ENCODE measurements at regions not wholly inside any gene's neighbourhood (a gene's known extent, or its start where the extent isn't known, plus 50 kb on each side); places are given as distances from the start of the nearest gene placed in this dataset.
A peak's percentile ranks its signal among the peaks of the same experiment; 100 is the strongest.

DNA sequence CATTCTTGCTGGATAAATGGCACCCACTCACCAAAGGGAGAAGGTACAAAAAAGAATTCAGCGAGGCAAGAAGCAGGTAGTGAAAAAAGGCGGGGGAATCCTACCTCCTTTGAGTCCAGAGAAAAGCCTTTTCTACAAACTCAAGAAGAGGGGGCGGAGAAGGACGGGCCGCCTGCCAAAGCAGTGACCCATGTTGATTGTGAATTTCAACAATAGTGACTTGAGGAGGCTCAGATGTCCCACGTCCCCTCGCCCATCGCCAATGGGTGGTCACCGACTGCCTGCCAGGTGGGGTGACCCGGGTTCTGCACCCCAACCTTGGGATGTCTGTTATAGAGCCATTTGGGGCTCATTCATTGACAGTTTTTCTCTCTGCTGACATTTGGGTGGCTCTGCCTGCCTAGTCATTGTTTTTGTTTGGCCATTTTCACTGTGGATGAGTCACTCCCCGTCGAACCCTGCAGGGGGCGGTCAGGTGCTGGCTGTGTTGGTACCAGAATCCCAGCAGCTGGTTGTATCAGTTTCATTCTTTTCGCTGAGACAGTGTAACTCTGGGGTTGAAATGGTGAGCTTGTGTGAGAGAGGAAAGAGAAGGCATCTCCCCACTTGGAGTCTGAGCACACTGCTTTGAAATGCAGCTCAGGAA is 163.4 kb upstream of the NCAM1 start:
- no peaks in the 10 kb centered on the region for H3K9me3 Mint-ChIP-seq
- TF ChIP-seq, protein P1, sequence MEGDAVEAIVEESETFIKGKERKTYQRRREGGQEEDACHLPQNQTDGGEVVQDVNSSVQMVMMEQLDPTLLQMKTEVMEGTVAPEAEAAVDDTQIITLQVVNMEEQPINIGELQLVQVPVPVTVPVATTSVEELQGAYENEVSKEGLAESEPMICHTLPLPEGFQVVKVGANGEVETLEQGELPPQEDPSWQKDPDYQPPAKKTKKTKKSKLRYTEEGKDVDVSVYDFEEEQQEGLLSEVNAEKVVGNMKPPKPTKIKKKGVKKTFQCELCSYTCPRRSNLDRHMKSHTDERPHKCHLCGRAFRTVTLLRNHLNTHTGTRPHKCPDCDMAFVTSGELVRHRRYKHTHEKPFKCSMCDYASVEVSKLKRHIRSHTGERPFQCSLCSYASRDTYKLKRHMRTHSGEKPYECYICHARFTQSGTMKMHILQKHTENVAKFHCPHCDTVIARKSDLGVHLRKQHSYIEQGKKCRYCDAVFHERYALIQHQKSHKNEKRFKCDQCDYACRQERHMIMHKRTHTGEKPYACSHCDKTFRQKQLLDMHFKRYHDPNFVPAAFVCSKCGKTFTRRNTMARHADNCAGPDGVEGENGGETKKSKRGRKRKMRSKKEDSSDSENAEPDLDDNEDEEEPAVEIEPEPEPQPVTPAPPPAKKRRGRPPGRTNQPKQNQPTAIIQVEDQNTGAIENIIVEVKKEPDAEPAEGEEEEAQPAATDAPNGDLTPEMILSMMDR (conservative IDR thresholded peaks at IDR 0.05) = peak; percentile 60
- peaks cover 48% of the 10 kb centered on the region for H3K4me1 Mint-ChIP-seq
- DNase-seq (ENCODE audit: low read depth, low spot score) = peak; percentile 54
- no peaks in the 10 kb centered on the region for H3K27me3 Mint-ChIP-seq (ENCODE audit: low read depth)
- peak overlapping the region; percentile 94 for H3K27ac Mint-ChIP-seq (ENCODE audit: unreplicated experiment)
- H3K36me3 Mint-ChIP-seq (ENCODE audit: low read depth) = no peaks in the 10 kb centered on the region
- no peak overlapping the region for H3K4me3 Mint-ChIP-seq

DNA sequence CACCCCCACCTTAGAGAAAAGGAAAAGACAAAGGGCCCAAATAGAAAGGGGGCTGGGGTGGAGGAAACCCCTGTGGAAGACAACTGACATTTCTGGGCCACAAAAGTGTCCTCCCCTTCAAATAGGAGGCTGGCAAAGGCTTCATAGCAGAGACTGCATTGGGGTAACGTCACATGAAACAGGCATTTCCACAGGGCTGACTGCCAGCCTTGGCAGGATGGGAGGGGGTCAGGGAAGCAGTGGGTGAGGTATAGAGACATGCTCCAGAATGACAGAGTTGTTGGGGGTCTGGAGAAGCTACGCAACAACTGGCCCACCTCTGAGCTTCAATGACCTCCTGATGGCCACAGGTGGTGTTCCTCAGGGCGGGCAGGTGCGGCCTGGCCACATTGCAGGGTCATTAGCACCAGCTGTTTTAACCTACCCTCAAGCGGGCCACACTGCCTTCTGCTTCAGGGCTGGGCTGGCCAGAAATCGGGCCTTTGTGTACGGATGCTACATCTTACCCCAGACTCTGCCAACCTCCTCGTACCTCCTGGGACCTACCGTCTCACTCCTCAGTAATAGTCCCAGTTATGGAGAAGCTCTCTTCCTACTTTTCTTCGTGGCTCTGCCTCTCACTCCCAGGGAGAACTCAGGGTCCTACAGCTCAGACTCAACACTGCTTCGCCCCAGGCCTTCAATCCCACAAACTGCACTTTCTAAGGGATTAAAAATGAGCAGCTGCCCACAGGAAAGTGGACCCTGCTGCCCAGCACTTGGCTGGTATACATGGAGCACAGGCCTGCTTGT is 160.0 kb upstream of the NCAM1 start:
- Mint-ChIP-seq H3K36me3 (ENCODE audit: low read depth) (no peaks in the 10 kb centered on the region), H3K4me1 (peaks cover 46% of the 10 kb centered on the region), H3K27me3 (ENCODE audit: low read depth) (no peaks in the 10 kb centered on the region), H3K4me3 (no peak overlapping the region), H3K27ac (ENCODE audit: unreplicated experiment) (no peak overlapping the region), H3K9me3 (no peaks in the 10 kb centered on the region)
- DNase-seq (ENCODE audit: low read depth, low spot score) = no peak
- TF ChIP-seq, protein P1 (conservative IDR thresholded peaks at IDR 0.05) = no peak

DNA sequence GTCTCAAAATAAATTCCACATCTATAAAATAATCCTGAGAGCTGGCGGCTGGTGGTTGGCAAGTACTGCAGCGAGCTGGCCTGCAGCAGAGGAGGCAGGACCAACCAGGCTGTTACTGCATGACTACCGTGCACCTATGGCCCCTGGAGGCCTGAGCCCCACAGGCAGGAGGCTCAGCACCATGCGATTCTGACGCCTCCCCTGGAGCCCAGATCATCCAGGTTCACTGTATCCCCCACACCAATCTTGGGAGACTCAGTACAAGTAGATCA is 159.5 kb upstream of the NCAM1 start:
- Mint-ChIP-seq H3K27me3 (ENCODE audit: low read depth) (no peaks in the 10 kb centered on the region), H3K4me3 (no peak overlapping the region), H3K36me3 (ENCODE audit: low read depth) (no peaks in the 10 kb centered on the region), H3K9me3 (no peaks in the 10 kb centered on the region), H3K4me1 (peaks cover 44% of the 10 kb centered on the region), H3K27ac (ENCODE audit: unreplicated experiment) (no peak overlapping the region)
- TF ChIP-seq, protein P1 (conservative IDR thresholded peaks at IDR 0.05) = no peak
- DNase-seq (ENCODE audit: low read depth, low spot score) = no peak

DNA sequence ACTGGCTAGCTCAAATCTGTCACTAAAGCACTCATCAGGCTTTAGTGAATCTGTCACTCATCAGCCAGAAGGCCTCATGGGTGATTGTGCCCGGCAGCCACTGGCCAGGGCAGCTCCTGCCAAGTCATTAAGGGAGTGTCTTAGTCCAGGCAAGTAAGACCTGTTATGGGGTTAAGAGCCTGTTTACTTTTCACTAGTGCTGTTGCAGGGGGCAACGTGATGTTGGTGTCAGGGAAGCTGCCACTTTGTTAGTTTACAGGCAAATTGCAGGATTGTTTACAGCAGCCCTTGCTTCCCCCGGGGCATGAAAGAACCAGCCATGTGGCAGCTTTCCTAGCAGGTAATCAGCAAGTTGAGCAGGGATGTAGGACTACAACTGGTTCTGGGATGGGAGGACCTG is 155.6 kb upstream of the NCAM1 start:
- Mint-ChIP-seq H3K27ac (ENCODE audit: unreplicated experiment) (peak overlapping the region; percentile 22), H3K4me1 (peaks cover 20% of the 10 kb centered on the region), H3K27me3 (ENCODE audit: low read depth) (no peaks in the 10 kb centered on the region), H3K36me3 (ENCODE audit: low read depth) (peaks cover 2% of the 10 kb centered on the region), H3K9me3 (no peaks in the 10 kb centered on the region), H3K4me3 (no peak overlapping the region)
- TF ChIP-seq, protein P1 (conservative IDR thresholded peaks at IDR 0.05) = no peak
- DNase-seq (ENCODE audit: low read depth, low spot score) = no peak

DNA sequence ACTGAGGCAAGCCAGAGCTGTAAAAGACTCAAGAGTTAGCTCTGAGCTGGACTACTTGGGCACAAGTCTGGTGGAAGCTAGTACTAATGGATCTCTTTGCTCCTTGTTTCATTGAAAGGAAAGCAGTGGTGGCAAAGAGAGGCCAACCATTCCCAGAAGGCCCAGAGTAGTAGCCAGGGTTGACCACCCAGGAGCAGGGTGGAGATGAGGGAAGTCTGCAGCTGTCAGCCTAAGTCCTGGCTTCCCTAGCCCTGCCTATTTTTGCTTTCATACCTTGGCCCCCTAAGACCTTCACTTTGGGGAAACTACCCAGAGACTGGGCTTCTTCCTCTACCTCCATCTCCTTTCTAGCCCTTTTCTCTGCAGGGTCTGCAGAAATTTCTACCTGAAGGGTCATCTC is 155.0 kb upstream of the NCAM1 start:
- H3K9me3 Mint-ChIP-seq = peaks cover 3% of the 10 kb centered on the region
- H3K27me3 Mint-ChIP-seq (ENCODE audit: low read depth) = no peaks in the 10 kb centered on the region
- peaks cover 17% of the 10 kb centered on the region for H3K4me1 Mint-ChIP-seq
- peaks cover 2% of the 10 kb centered on the region for H3K36me3 Mint-ChIP-seq (ENCODE audit: low read depth)
- no peak overlapping the region for H3K27ac Mint-ChIP-seq (ENCODE audit: unreplicated experiment)
- DNase-seq (ENCODE audit: low read depth, low spot score) = no peak
- TF ChIP-seq, protein P1 (conservative IDR thresholded peaks at IDR 0.05) = no peak
- H3K4me3 Mint-ChIP-seq = no peak overlapping the region

All from neural crest cell (in vitro differentiated cells).